H1 (cell line): ENCODE measurements at regions not wholly inside any gene's neighbourhood (a gene's known extent, or its start where the extent isn't known, plus 50 kb on each side); places are given as distances from the start of the nearest gene placed in this dataset.
A peak's percentile ranks its signal among the peaks of the same experiment; 100 is the strongest.

Experiments
- CTCF ChIA-PET: fragments of 300-600 bp; sonication (Branson Sonifier 250); formaldehyde crosslinking; loops from one replicate; lab custom pipeline; 2021; ENCODE audit not compliant: partially characterized antibody; lab: Charles Lee
- POLR2A ChIA-PET: fragments of 300-600 bp; sonication (Branson Sonifier 250); formaldehyde crosslinking; loops from one replicate; lab custom pipeline; 2021; ENCODE audit warnings: inconsistent platforms; ENCODE audit not compliant: partially characterized antibody; lab: Charles Lee
- DNase-seq, 2 experiments: peaks; one replicate each; pipeline versions ENCODE4 v3.0.0 to v3.0.0-alpha.2; 2010 to 2022; ENCODE audit warnings: low spot score in 2 of 2, low read depth in 1 of 2, mixed read lengths in 1 of 2
- FAIRE-seq: peaks from 2 replicates; lab custom pipeline; 2011; peaks lifted over from hg19 to GRCh38; lab: Jason Lieb, UNC
- H2AFZ ChIP-seq: 2 replicates; pipeline ENCODE4 v1.8.1; 2012; ENCODE audit warnings: low read length, inconsistent platforms
- H2AK5ac ChIP-seq: 2 replicates; pipeline ENCODE4 v1.6.1; 2013; ENCODE audit warnings: low read depth, low read length
- H2BK120ac ChIP-seq: replicated peaks from 2 replicates; pipeline ENCODE3; 2013; ENCODE audit warnings: low read depth, low read length, inconsistent platforms
- H2BK12ac ChIP-seq: 2 replicates; pipeline ENCODE4 v1.6.1; 2013; ENCODE audit warnings: low read depth, low read length
- H2BK15ac ChIP-seq: 2 replicates; pipeline ENCODE4 v1.6.1; 2013; ENCODE audit warnings: low read length
- H2BK20ac ChIP-seq: 2 replicates; pipeline ENCODE4 v1.6.1; 2013; ENCODE audit warnings: low read length
- H2BK5ac ChIP-seq: 2 replicates; pipeline ENCODE4 v1.6.1; 2013; ENCODE audit warnings: low read depth, low read length
- H3K14ac ChIP-seq: 2 replicates; pipeline ENCODE4 v1.6.1; 2013; ENCODE audit warnings: inconsistent platforms; ENCODE audit not compliant: insufficient read length
- H3K18ac ChIP-seq: 2 replicates; pipeline ENCODE4 v1.6.1; 2013; ENCODE audit warnings: low read length; ENCODE audit errors: extremely low read depth
- H3K23ac ChIP-seq: 2 replicates; pipeline ENCODE4 v1.6.1; 2013; ENCODE audit warnings: inconsistent platforms; ENCODE audit not compliant: insufficient read length
- H3K23me2 ChIP-seq: 2 replicates; pipeline ENCODE4 v1.6.1; 2013; ENCODE audit warnings: low read depth, low read length
- H3K27ac ChIP-seq: 2 replicates; pipeline ENCODE4 v1.6.1; 2011; ENCODE audit warnings: low read depth, low read length, inconsistent platforms
- H3K27me3 ChIP-seq, 4 experiments: replicated peaks in 1 of 4; 1 replicate in 1 of 4; 2 replicates in 3 of 4; pipeline versions ENCODE4 v1.6.1 to v1.8.1; 2011 to 2013; ENCODE audit warnings: low read length in 3 of 4, mild to moderate bottlenecking in 3 of 4, inconsistent platforms in 2 of 4, mixed read lengths in 2 of 4, moderate library complexity in 1 of 4; ENCODE audit not compliant: control insufficient read depth in 3 of 4, insufficient read depth in 3 of 4; ENCODE audit errors: extremely low read depth in 1 of 4
- H3K36me3 ChIP-seq, 4 experiments: 2 replicates each; pipeline versions ENCODE4 v1.6.1 to v1.8.1; 2011 to 2013; ENCODE audit warnings: mild to moderate bottlenecking in 4 of 4, low read length in 3 of 4, moderate library complexity in 2 of 4, control low read depth in 1 of 4, inconsistent platforms in 1 of 4; ENCODE audit not compliant: insufficient read depth in 4 of 4, control insufficient read depth in 2 of 4
- H3K4ac ChIP-seq: replicated peaks from 2 replicates; pipeline ENCODE3; 2013; ENCODE audit warnings: low read length, low read depth, mixed read lengths, inconsistent platforms; ENCODE audit not compliant: insufficient read length
- H3K4me1 ChIP-seq, 4 experiments: replicated peaks in 1 of 4; 1 replicate in 1 of 4; 2 replicates in 3 of 4; pipeline versions ENCODE4 v1.6.1 to v1.8.1; 2011 to 2013; ENCODE audit warnings: low read length in 3 of 4, inconsistent platforms in 2 of 4, mixed read lengths in 1 of 4; ENCODE audit not compliant: insufficient read depth in 4 of 4, control insufficient read depth in 3 of 4
- H3K4me2 ChIP-seq, 2 experiments: 2 replicates each; pipeline versions ENCODE4 v1.6.1 to v1.8.1; 2011 to 2013; ENCODE audit warnings: low read depth in 2 of 2, low read length in 2 of 2, control low read depth in 1 of 2, inconsistent platforms in 1 of 2, mild to moderate bottlenecking in 1 of 2; ENCODE audit not compliant: insufficient read depth in 1 of 2
- H3K4me3 ChIP-seq, 4 experiments: fragments of 200-600, 300-600 bp in 1 of 4; sonication (generic), shearing (Covaris generic), sonication (Bioruptor Twin) in 1 of 4; 2 replicates each; pipeline versions ENCODE4 v1.5.1 to v1.8.1; 2011 to 2016; ENCODE audit warnings: low read length in 4 of 4, low read depth in 3 of 4, control low read depth in 2 of 4, inconsistent platforms in 2 of 4, mild to moderate bottlenecking in 2 of 4, mixed read lengths in 1 of 4, moderate library complexity in 1 of 4; ENCODE audit not compliant: insufficient read depth in 2 of 4; ENCODE audit errors: extremely low read depth in 1 of 4
- H3K56ac ChIP-seq: replicated peaks from 2 replicates; pipeline ENCODE3; 2013; ENCODE audit warnings: low read depth, mild to moderate bottlenecking, mixed read lengths, low read length, inconsistent platforms; ENCODE audit not compliant: insufficient read length
- H3K79me1 ChIP-seq: 2 replicates; pipeline ENCODE4 v1.6.1; 2013; ENCODE audit warnings: low read depth, low read length, control low read depth
- H3K79me2 ChIP-seq, 2 experiments: 2 replicates each; pipeline versions ENCODE4 v1.6.1 to v1.8.1; 2012 to 2013; ENCODE audit warnings: low read length in 2 of 2, mild to moderate bottlenecking in 2 of 2, inconsistent platforms in 1 of 2; ENCODE audit not compliant: insufficient read depth in 2 of 2, control insufficient read depth in 1 of 2
- H3K9ac ChIP-seq, 4 experiments: replicated peaks in 1 of 4; 1 replicate in 1 of 4; 2 replicates in 3 of 4; pipeline versions ENCODE4 v1.6.1 to v1.8.1; 2011 to 2013; ENCODE audit warnings: low read depth in 3 of 4, low read length in 3 of 4, control low read depth in 2 of 4, mild to moderate bottlenecking in 2 of 4, moderate library complexity in 2 of 4, inconsistent platforms in 1 of 4; ENCODE audit errors: extremely low read depth in 1 of 4
- H3K9me3 ChIP-seq, 2 experiments: 2 replicates each; pipeline versions ENCODE4 v1.6.1 to v1.8.1; 2012 to 2013; ENCODE audit warnings: mild to moderate bottlenecking in 2 of 2, moderate library complexity in 2 of 2, control low read depth in 1 of 2, inconsistent platforms in 1 of 2, low read depth in 1 of 2, low read length in 1 of 2, mixed read lengths in 1 of 2; ENCODE audit not compliant: insufficient read depth in 2 of 2
- H4K20me1 ChIP-seq, 2 experiments: replicated peaks in 1 of 2; 2 replicates each; pipeline versions ENCODE3 to v1.8.1; 2011 to 2013; ENCODE audit warnings: inconsistent platforms in 2 of 2, low read length in 2 of 2, mild to moderate bottlenecking in 1 of 2; ENCODE audit not compliant: insufficient read depth in 2 of 2, control insufficient read depth in 1 of 2
- H4K5ac ChIP-seq: 2 replicates; pipeline ENCODE4 v1.6.1; 2013; ENCODE audit warnings: low read length, low read depth, mixed read lengths, inconsistent platforms; ENCODE audit not compliant: insufficient read length
- H4K8ac ChIP-seq: 2 replicates; pipeline ENCODE4 v1.8.0; 2013; ENCODE audit warnings: mild to moderate bottlenecking, moderate library complexity, low read length, inconsistent platforms; ENCODE audit not compliant: insufficient read depth; ENCODE audit errors: extremely low read depth
- H4K91ac ChIP-seq: replicated peaks from 2 replicates; pipeline ENCODE3; 2013; ENCODE audit warnings: low read length, mixed read lengths, inconsistent platforms; ENCODE audit not compliant: insufficient read length
- ASH2L ChIP-seq: fragments of 200-600, 300-600 bp; sonication (generic); IDR thresholded peaks from one replicate; pipeline ENCODE4 v1.7.1; 2017; ENCODE audit warnings: low read length
- BACH1 ChIP-seq: IDR thresholded peaks from 2 replicates; pipeline ENCODE4 v1.6.1; 2012; ENCODE audit warnings: low read length, improper control_type of control experiment
- BRCA1 ChIP-seq: IDR thresholded peaks from 2 replicates; pipeline ENCODE4 v1.6.1; 2012; ENCODE audit warnings: low read depth, low read length, improper control_type of control experiment
- CBX8 ChIP-seq: fragments of 300-800, 300-1000 bp; sonication (generic); IDR thresholded peaks from 2 replicates; pipeline ENCODE4 v1.7.1; 2016; ENCODE audit warnings: low read depth, low read length, borderline replicate concordance
- CEBPB ChIP-seq: IDR thresholded peaks from 2 replicates; pipeline ENCODE4 v1.6.1; 2012; ENCODE audit warnings: low read depth, low read length
- E2F6 ChIP-seq: IDR thresholded peaks from 2 replicates; pipeline ENCODE4 v1.6.1; 2012; ENCODE audit warnings: inconsistent platforms
- POU5F1 ChIP-seq: IDR thresholded peaks from 2 replicates; pipeline ENCODE4 v1.6.1; 2011; ENCODE audit warnings: low read depth, mild to moderate bottlenecking, low read length, moderate library complexity
- RBBP5 ChIP-seq: IDR thresholded peaks from 2 replicates; pipeline ENCODE4 v1.7.1; 2012; ENCODE audit warnings: low read depth, mild to moderate bottlenecking, inconsistent platforms, low read length, moderate library complexity, borderline replicate concordance
- SIX5 ChIP-seq: IDR thresholded peaks from 2 replicates; pipeline ENCODE4 v1.6.1; 2011; ENCODE audit warnings: mild to moderate bottlenecking, low read depth, low read length
- SRF ChIP-seq: IDR thresholded peaks from 2 replicates; pipeline ENCODE4 v1.6.1; 2011; ENCODE audit warnings: mild to moderate bottlenecking, low read depth, low read length, moderate library complexity
- TCF12 ChIP-seq: IDR thresholded peaks from 2 replicates; pipeline ENCODE4 v1.6.1; 2011; ENCODE audit warnings: low read depth, mild to moderate bottlenecking, low read length
- ZNF274 ChIP-seq: IDR thresholded peaks from 2 replicates; pipeline ENCODE4 v1.7.0; 2012; ENCODE audit warnings: low read length, borderline replicate concordance; ENCODE audit errors: extremely low read depth
- WGBS, 2 experiments: shearing (Covaris generic) in 1 of 2; methylation state at CpG; one replicate each; pipeline versions ENCODE4 v1.1.6 to v1.1.7; 2013 to 2015; ENCODE audit warnings: low lambda C conversion rate in 2 of 2, mixed read lengths in 2 of 2, inconsistent platforms in 1 of 2, low coverage in 1 of 2, missing lambda C conversion rate in 1 of 2; ENCODE audit not compliant: insufficient replicate concordance in 2 of 2, insufficient coverage in 1 of 2, insufficient read length in 1 of 2; ENCODE audit errors: extremely low coverage in 1 of 2, missing lambda C conversion rate in 1 of 2; 5-methylcytosine and 5-hydroxymethylcytosine counted together

- WGBS, 2 experiments = 20% methylated on average over 24 of the region's 24 CpGs; no CpG with 5 or more reads in 1 of the 2 experiments
- ChIA-PET POLR2A (no interaction called here), CTCF (interaction anchor here (0.6 to 1.1 kb wide), 3 partner anchors 37 to 131 kb away, joined by 3 to 4 read pairs (median 4); no protein-coding TSS in a partner anchor)
- Histone ChIP-seq H2AK5ac (no peak overlapping the region), H3K4me1 (no peaks in the 10 kb centered on the region), H4K20me1 (no peaks in the 10 kb centered on the region), H3K27me3 (no peaks in the 10 kb centered on the region), H3K79me1 (no peaks in the 10 kb centered on the region), H3K9ac (peak overlapping the region in 3 of 4 experiments; percentile 40 to 83 (median 64); a peak in 4 of 7 replicates), H2BK5ac (peak overlapping the region; percentile 15; the same call in 1 of the 2 replicates), H3K36me3 (no peaks in the 10 kb centered on the region), H4K5ac (no peak overlapping the region), H3K79me2 (no peaks in the 10 kb centered on the region), H3K27ac (no peak overlapping the region), H3K4me2 (peak overlapping the region; percentile 59 to 63), H2BK12ac (no peak overlapping the region), H3K18ac (no peak overlapping the region), H2BK120ac (no peak overlapping the region), H4K91ac (no peak overlapping the region), H3K14ac (no peak overlapping the region), H3K23me2 (no peaks in the 10 kb centered on the region), H3K23ac (no peak overlapping the region), H3K4ac (no peak overlapping the region), H2AFZ (peak overlapping the region; percentile 81; the same call in 1 of the 2 replicates), H2BK15ac (no peak overlapping the region), H3K4me3 (peak overlapping the region; percentile 35 to 60 (median 45)), H2BK20ac (no peak overlapping the region), H3K56ac (no peak overlapping the region), H4K8ac (peak overlapping the region; percentile 85; the same call in 1 of the 2 replicates), H3K9me3 (no peaks in the 10 kb centered on the region)
- peak; percentile 60 for FAIRE-seq
- peak; percentile 71 to 98 for DNase-seq
- TF ChIP-seq ZNF274 (no peak), SIX5 (no peak), TCF12 (no peak), POU5F1 (peak; percentile 26; the same call in 1 of the 2 replicates), BRCA1 (no peak), CBX8 (no peak), E2F6 (0 out of 2 replicates have a peak, but pooled peaks have one; percentile 29), BACH1 (peak; percentile 20; the same call in 1 of the 2 replicates), RBBP5 (peak; percentile 54; the same call in 1 of the 2 replicates), ASH2L (peak; percentile 82), CEBPB (peak; percentile 75), SRF (0 out of 2 replicates have a peak, but pooled peaks have one; percentile 26)
Observed at GRCh38 chr21:17454315-17455027, 58.4 kb upstream of the CXADR start.
